GM12878 (cell line): ENCODE measurements at regions not wholly inside any gene's neighbourhood (a gene's known extent, or its start where the extent isn't known, plus 50 kb on each side); places are given as distances from the start of the nearest gene placed in this dataset.

ENCODE experiments used
- ATAC-seq: fragments of 200-7000 bp; cut with Tn5 transposase; 3 replicates; pipeline ENCODE4 v1.9.1; 2020; ENCODE audit warnings: mild to moderate bottlenecking, moderate library complexity
- BruUV-seq: library from RNA; stranded (reverse); fragments of 400-500 nt; replicated peaks from 2 replicates; lab custom pipeline; 2021; lab: Mats Ljungman, UMichigan
- CTCF ChIA-PET: fragments of 300-600 bp; sonication (Branson Sonifier 250); formaldehyde crosslinking; extraction: SDS; loops from one replicate; lab custom pipeline; 2021; ENCODE audit warnings: inconsistent platforms; lab: Yijun Ruan, JAX
- POLR2A ChIA-PET: fragments of 350-600 bp; formaldehyde crosslinking; extraction: SDS; loops from one replicate; lab custom pipeline; 2021; ENCODE audit warnings: inconsistent platforms; lab: Charles Lee
- RAD21 ChIA-PET: fragments of 300-600 bp; sonication (Branson Sonifier 250); formaldehyde crosslinking; loops from one replicate; lab custom pipeline; 2023; ENCODE audit warnings: antibody characterized with exemption; ENCODE audit not compliant: unreplicated experiment; lab: Charles Lee
- SMC1A ChIA-PET: fragments of 300-600 bp; sonication (Branson Sonifier 250); formaldehyde crosslinking; loops from one replicate; lab custom pipeline; 2023; ENCODE audit not compliant: unreplicated experiment, uncharacterized antibody; lab: Charles Lee
- DNase-seq: peaks from one replicate; pipeline ENCODE4 v3.0.0-alpha.2; 2011; ENCODE audit warnings: low read depth, low spot score
- FAIRE-seq: peaks from 3 replicates; lab custom pipeline; 2011; peaks lifted over from hg19 to GRCh38; lab: Jason Lieb, UNC
- H2AFZ ChIP-seq: 2 replicates; pipeline ENCODE4 v1.6.0; 2011; ENCODE audit warnings: low read depth, low read length, control low read depth; ENCODE audit not compliant: control insufficient read depth
- H3K27ac ChIP-seq: 2 replicates; pipeline ENCODE4 v1.5.1; 2011; ENCODE audit warnings: control low read depth; ENCODE audit not compliant: control insufficient read depth, insufficient read depth
- H3K27me3 ChIP-seq, 2 experiments: replicated peaks in 1 of 2; 2 replicates each; pipeline versions ENCODE4 v1.6.0 to v1.6.1; 2011; ENCODE audit warnings: low read length in 1 of 2; ENCODE audit not compliant: control insufficient read depth in 2 of 2, insufficient read depth in 2 of 2
- H3K36me3 ChIP-seq, 2 experiments: 2 replicates each; pipeline ENCODE4 v1.5.1; 2011; ENCODE audit warnings: low read length in 1 of 2; ENCODE audit not compliant: control insufficient read depth in 2 of 2, insufficient read depth in 2 of 2
- H3K4me1 ChIP-seq: 2 replicates; pipeline ENCODE4 v1.6.1; 2011; ENCODE audit warnings: mild to moderate bottlenecking, low read length, moderate library complexity, mixed read lengths; ENCODE audit not compliant: control insufficient read depth, insufficient read depth
- H3K4me2 ChIP-seq: 2 replicates; pipeline ENCODE4 v1.6.0; 2011; ENCODE audit warnings: control low read depth; ENCODE audit not compliant: control insufficient read depth, insufficient read depth
- H3K4me3 ChIP-seq: fragments of 200-600 bp; sonication (generic); 2 replicates; pipeline ENCODE4 v1.5.1; 2016
- H3K79me2 ChIP-seq: 2 replicates; pipeline ENCODE4 v1.6.0; 2011; ENCODE audit warnings: low read length; ENCODE audit not compliant: control insufficient read depth, insufficient read depth
- H3K9ac ChIP-seq: 2 replicates; pipeline ENCODE4 v1.8.0; 2011; ENCODE audit warnings: low read length, control low read depth, mixed read lengths; ENCODE audit not compliant: control insufficient read depth, insufficient read depth
- H3K9me3 ChIP-seq: replicated peaks from 3 replicates; pipeline ENCODE4 v1.5.1; 2011; ENCODE audit warnings: mild to moderate bottlenecking, low read length; ENCODE audit not compliant: control insufficient read depth, insufficient read depth
- H4K20me1 ChIP-seq: 2 replicates; pipeline ENCODE4 v1.6.0; 2011; ENCODE audit not compliant: control insufficient read depth, insufficient read depth
- ASH2L ChIP-seq: fragments of 300-600, 200-600 bp; sonication (generic); IDR thresholded peaks from 2 replicates; pipeline ENCODE4 v1.6.1; 2017; ENCODE audit warnings: low read depth, mild to moderate bottlenecking, borderline replicate concordance
- ETV6 ChIP-seq, 2 experiments: fragments of 450-650 bp in 1 of 2; IDR thresholded peaks in 1 of 2; conservative IDR thresholded peaks in 1 of 2; 2 replicates each; pipeline ENCODE4 v1.6.1; 2014; ENCODE audit warnings: antibody characterized with exemption in 1 of 2, borderline replicate concordance in 1 of 2, low read depth in 1 of 2, mild to moderate bottlenecking in 1 of 2, moderate library complexity in 1 of 2
- JUND ChIP-seq: IDR thresholded peaks from 2 replicates; pipeline ENCODE4 v1.6.1; 2012; ENCODE audit warnings: low read depth, mild to moderate bottlenecking, low read length, improper control_type of control experiment, moderate library complexity
- NFYA ChIP-seq: IDR thresholded peaks from 2 replicates; pipeline ENCODE4 v1.6.1; 2011; ENCODE audit warnings: low read depth, mild to moderate bottlenecking, low read length, improper control_type of control experiment, borderline replicate concordance
- PAX8 ChIP-seq: fragments of 450-650 bp; IDR thresholded peaks from 2 replicates; pipeline ENCODE4 v1.6.1; 2017; ENCODE audit warnings: mild to moderate bottlenecking, moderate library complexity
- RBBP5 ChIP-seq: fragments of 200-600 bp; sonication (generic); conservative IDR thresholded peaks from 2 replicates; pipeline ENCODE4 v1.6.1; 2016
- SMC3 ChIP-seq: IDR thresholded peaks from 2 replicates; pipeline ENCODE4 v1.6.1; 2011; ENCODE audit warnings: low read length, improper control_type of control experiment, borderline replicate concordance
- YBX1 ChIP-seq: fragments of 450-650 bp; IDR thresholded peaks from 2 replicates; pipeline ENCODE4 v1.6.1; 2016; ENCODE audit warnings: antibody characterized with exemption
- ZNF384 ChIP-seq: IDR thresholded peaks from 2 replicates; pipeline ENCODE4 v1.6.1; 2012; ENCODE audit warnings: low read depth, mild to moderate bottlenecking, low read length, improper control_type of control experiment, borderline replicate concordance
- WGBS: methylation state at CpG from one replicate; pipeline ENCODE4 v1.1.6; 2016; ENCODE audit warnings: low lambda C conversion rate; ENCODE audit not compliant: insufficient replicate concordance, insufficient coverage; ENCODE audit errors: missing lambda C conversion rate; 5-methylcytosine and 5-hydroxymethylcytosine counted together
- in situ Hi-C: fragments of 300-500 bp; cut with MboI; formaldehyde crosslinking; loops from 9 replicates; pipeline ENCODE4 v1.14.3; 2018; ENCODE audit warnings: mixed read lengths
- intact Hi-C: fragments of 100-400 bp; cut with micrococcal nuclease; formaldehyde crosslinking; loops from one replicate; pipeline ENCODE4 v1.14.2; 2022; ENCODE audit not compliant: unreplicated experiment

DNA sequence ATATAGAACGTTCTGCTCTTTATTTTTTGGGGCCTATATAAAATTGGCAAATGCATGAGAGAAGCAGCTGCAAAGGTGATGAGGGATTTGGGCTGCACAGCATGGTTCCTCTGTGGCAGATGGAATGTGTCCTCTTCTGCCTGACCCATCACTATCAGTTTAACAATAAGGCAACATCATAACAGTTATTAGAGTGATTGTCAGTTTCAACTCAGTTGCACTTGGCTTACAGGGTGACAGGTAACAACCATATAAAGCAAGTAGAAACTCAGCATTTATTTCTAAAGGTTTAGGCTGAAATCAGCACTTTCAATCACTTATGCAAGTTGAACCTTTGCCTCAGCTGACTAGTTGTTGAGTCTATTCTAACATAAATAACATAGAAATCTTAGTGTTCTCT, 935.4 kb upstream of the CHORDC1 start (continued):
- TF ChIP-seq NFYA (no peak), JUND (no peak), SMC3 (no peak)
- TF ChIP-seq, all 136 proteins: peak for 0

DNA sequence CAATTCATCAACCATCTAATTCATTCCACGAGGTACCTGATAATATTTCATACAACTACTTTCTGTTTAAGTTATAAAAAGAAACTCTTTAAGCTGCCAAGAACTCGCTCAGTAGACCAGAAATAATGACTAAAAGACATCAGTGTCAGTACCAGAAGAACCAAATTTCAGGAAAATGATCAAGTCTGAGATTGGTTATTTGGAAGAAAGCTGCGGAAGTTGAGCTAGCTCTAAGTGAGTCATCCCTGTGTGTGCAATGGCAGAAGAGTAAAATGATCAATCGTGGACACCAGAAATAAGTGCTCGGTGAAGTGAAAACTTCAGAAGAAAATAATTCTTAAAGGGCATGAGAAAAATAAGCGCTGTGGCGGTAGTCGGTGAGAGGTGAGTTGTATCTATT, 933.2 kb upstream of the CHORDC1 start:
- DNase-seq (no peak), ATAC-seq (no peak), FAIRE-seq (no peak)
- CTCF ChIA-PET = no interaction called here
- Histone ChIP-seq H3K36me3 (no peaks in the 10 kb centered on the region), H3K4me3 (no peak overlapping the region), H2AFZ (no peak overlapping the region), H3K79me2 (no peaks in the 10 kb centered on the region), H3K27me3 (no peaks in the 10 kb centered on the region), H3K27ac (no peak overlapping the region), H3K9me3 (no peaks in the 10 kb centered on the region; the same call in 2 of the 3 replicates), H4K20me1 (no peaks in the 10 kb centered on the region), H3K9ac (no peak overlapping the region), H3K4me1 (no peaks in the 10 kb centered on the region), H3K4me2 (no peak overlapping the region)
- RAD21 ChIA-PET = no interaction called here
- BruUV-seq = no TSS peak
- TF ChIP-seq PAX8 (no peak), RBBP5 (no peak), ETV6 (conservative IDR thresholded peaks at IDR 0.05 in 1 of 2, IDR thresholded peaks at IDR 0.05 in 1 of 2; ENCODE audit: borderline replicate concordance in 1 of 2, low read depth in 1 of 2) (no peak)
- POLR2A ChIA-PET = no interaction called here
- intact Hi-C loops (no loop called here), in situ Hi-C loops (no loop called here)
- SMC1A ChIA-PET = interaction anchor here (1.4 kb wide), 1 partner anchor 13 kb away, joined by 3 read pairs; no protein-coding TSS in a partner anchor
- WGBS = 21% methylated on average over 8 of the region's 8 CpGs

DNA sequence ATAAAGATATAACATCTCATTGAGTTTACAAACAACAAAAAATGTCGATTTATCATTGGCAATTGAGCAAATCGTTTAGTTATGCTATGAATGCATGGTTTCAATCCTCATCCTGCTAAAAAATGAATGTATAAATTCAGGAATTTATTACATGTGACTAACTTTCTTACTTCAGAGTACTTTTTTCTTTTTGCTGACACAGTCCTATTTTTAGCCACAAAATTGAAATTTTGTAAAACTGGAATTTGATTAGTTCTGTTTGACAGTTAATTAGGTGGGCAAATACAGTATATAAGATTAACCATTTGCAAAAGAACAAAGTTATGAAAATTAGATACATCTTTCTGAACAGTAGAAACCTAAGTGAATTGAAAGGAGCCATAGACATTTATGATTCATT, 925.0 kb upstream of the CHORDC1 start:
- Histone ChIP-seq H3K27ac (no peak overlapping the region), H3K36me3 (no peaks in the 10 kb centered on the region), H3K4me2 (no peak overlapping the region), H3K79me2 (no peaks in the 10 kb centered on the region), H3K9ac (no peak overlapping the region), H3K4me1 (no peaks in the 10 kb centered on the region), H4K20me1 (no peaks in the 10 kb centered on the region), H2AFZ (no peak overlapping the region), H3K9me3 (no peaks in the 10 kb centered on the region; the same call in 2 of the 3 replicates), H3K27me3 (no peaks in the 10 kb centered on the region), H3K4me3 (no peak overlapping the region)
- in situ Hi-C loops (no loop called here), intact Hi-C loops (no loop called here)
- ChIA-PET POLR2A (no interaction called here), CTCF (no interaction called here), SMC1A (no interaction called here), RAD21 (no interaction called here)
- WGBS = 0% methylated on average over 2 of the region's 2 CpGs
- TF ChIP-seq ASH2L = no peak
- TF ChIP-seq YBX1 = no peak
- no peak for TF ChIP-seq ZNF384
- FAIRE-seq (no peak), DNase-seq (no peak), ATAC-seq (no peak)
- BruUV-seq = no TSS peak
